HEK293 (cell line): ENCODE measurements at regions not wholly inside any gene's neighbourhood (a gene's known extent, or its start where the extent isn't known, plus 50 kb on each side); places are given as distances from the start of the nearest gene placed in this dataset.

Experiments used
- BCL11A ChIP-seq: fragments of 450-650 bp; formaldehyde crosslinking; IDR thresholded peaks from 2 replicates; pipeline ENCODE4 v1.5.1; 2016; ENCODE audit warnings: low read depth, missing biosample characterization, missing genetic modification characterization
- EGR2 ChIP-seq: fragments of 450-650 bp; formaldehyde crosslinking; IDR thresholded peaks from 2 replicates; pipeline ENCODE4 v1.5.1; 2016; ENCODE audit warnings: low read depth, missing biosample characterization, missing genetic modification characterization
- ZNF776 ChIP-seq: fragments of 450-650 bp; formaldehyde crosslinking; IDR thresholded peaks from 2 replicates; pipeline ENCODE4 v1.5.0; 2017; ENCODE audit warnings: missing biosample characterization, missing genetic modification characterization, borderline replicate concordance

GRCh38 chr15:95422255-95422654 lies 908.2 kb upstream of the NR2F2 start:
- TF ChIP-seq BCL11A (no peak), ZNF776 (tag by site-specific recombination) (no peak), EGR2 (no peak)
